AG04449 (cell line): ENCODE measurements at regions not wholly inside any gene's neighbourhood (a gene's known extent, or its start where the extent isn't known, plus 50 kb on each side); places are given as distances from the start of the nearest gene placed in this dataset.

Source experiments
- CTCF ChIA-PET: fragments of 350-600 bp; formaldehyde crosslinking; extraction: SDS; loops from one replicate; lab custom pipeline; 2021; ENCODE audit warnings: antibody characterized with exemption; lab: Yijun Ruan, JAX
- POLR2A ChIA-PET: fragments of 400-600, 350-600 bp; formaldehyde crosslinking; extraction: SDS; loops from one replicate; lab custom pipeline; 2020; ENCODE audit warnings: antibody characterized with exemption, inconsistent platforms; lab: Yijun Ruan, JAX
- DNase-seq: peaks from one replicate; pipeline ENCODE4 v3.0.0-alpha.2; 2010; ENCODE audit warnings: low read depth, low spot score
- H3K4me3 ChIP-seq: 2 replicates; pipeline ENCODE4 v1.5.1; 2011; ENCODE audit warnings: low read depth, mild to moderate bottlenecking, control low read depth, low read length
- CTCF ChIP-seq: IDR thresholded peaks from one replicate; pipeline ENCODE4 v1.5.1; 2011; ENCODE audit warnings: mild to moderate bottlenecking, moderate library complexity, low read length, control low read depth, inconsistent platforms; ENCODE audit not compliant: insufficient read depth; ENCODE audit errors: missing control alignments

GRCh38 chr12:43087195-43088091 is 464.6 kb downstream of the ADAMTS20 start:
- TF ChIP-seq CTCF = no peak
- POLR2A ChIA-PET = no interaction called here
- CTCF ChIA-PET = no interaction called here
- H3K4me3 ChIP-seq = no peak overlapping the region
- DNase-seq = no peak

GRCh38 chr12:43079476-43079875 is 472.5 kb downstream of the ADAMTS20 start:
- POLR2A ChIA-PET = no interaction called here
- H3K4me3 ChIP-seq = no peak overlapping the region
- no peak for DNase-seq
- CTCF ChIA-PET = no interaction called here
- TF ChIP-seq CTCF = no peak

GRCh38 chr12:43078976-43079375 is 473.0 kb downstream of the ADAMTS20 start:
- H3K4me3 ChIP-seq = no peak overlapping the region
- no peak for DNase-seq
- no peak for TF ChIP-seq CTCF
- CTCF ChIA-PET = no interaction called here
- POLR2A ChIA-PET = no interaction called here

- no peak overlapping the region for H3K4me3 ChIP-seq
- ChIA-PET POLR2A (no interaction called here), CTCF (interaction anchor here (1.7 kb wide), 1 partner anchor 8 kb away, joined by 3 read pairs; no protein-coding TSS in a partner anchor)
- TF ChIP-seq CTCF = no peak
- DNase-seq = no peak
Measured at GRCh38 chr12:43072431-43072830, 479.6 kb downstream of the ADAMTS20 start.

- no peak for DNase-seq
- POLR2A ChIA-PET = no interaction called here
- CTCF ChIA-PET = no interaction called here
- no peak overlapping the region for H3K4me3 ChIP-seq
- TF ChIP-seq CTCF = no peak
Measured at GRCh38 chr12:43069768-43070221, 480.2 kb upstream of the PRICKLE1 start.

- DNase-seq = no peak
- no peak for TF ChIP-seq CTCF
Measured at GRCh38 chr12:43066471-43066870, 476.9 kb upstream of the PRICKLE1 start.

More at GRCh38 chr12:43066471-43066870, 476.9 kb upstream of the PRICKLE1 start:
- POLR2A ChIA-PET = no interaction called here
- CTCF ChIA-PET = no interaction called here
- H3K4me3 ChIP-seq = no peak overlapping the region
